OCI-LY7 (cell line): ENCODE measurements at regions not wholly inside any gene's neighbourhood (a gene's known extent, or its start where the extent isn't known, plus 50 kb on each side); places are given as distances from the start of the nearest gene placed in this dataset.

Source experiments
- BruUV-seq: library from RNA; stranded (reverse); fragments of 400-500 nt; replicated peaks from 2 replicates; lab custom pipeline; 2021; lab: Mats Ljungman, UMichigan
- CTCF ChIA-PET: fragments of 300-600 bp; sonication (Branson Sonifier 250); formaldehyde crosslinking; loops from one replicate; lab custom pipeline; 2022; ENCODE audit warnings: antibody characterized with exemption; ENCODE audit not compliant: unreplicated experiment; lab: Charles Lee
- POLR2A ChIA-PET: fragments of 300-600 bp; sonication (Branson Sonifier 250); formaldehyde crosslinking; loops from one replicate; lab custom pipeline; 2022; ENCODE audit warnings: antibody characterized with exemption; lab: Charles Lee
- DNase-seq: peaks from one replicate; pipeline ENCODE4 v3.0.0-alpha.2; 2015; ENCODE audit warnings: low spot score
- H2AFZ ChIP-seq: fragments of 200-600 bp; sonication (generic), shearing (Covaris generic); 2 replicates; pipeline ENCODE4 v1.6.1; 2014; ENCODE audit warnings: mild to moderate bottlenecking, antibody characterized with exemption, low read length, moderate library complexity
- H3K27ac ChIP-seq: fragments of 200-600 bp; sonication (generic); 2 replicates; pipeline ENCODE4 v1.5.1; 2014; ENCODE audit warnings: mixed run types, low read depth, mild to moderate bottlenecking, moderate library complexity, low read length, inconsistent platforms; ENCODE audit not compliant: poor library complexity, severe bottlenecking
- H3K36me3 ChIP-seq: fragments of 200-600 bp; sonication (generic); 2 replicates; pipeline ENCODE4 v1.6.1; 2014; ENCODE audit warnings: mild to moderate bottlenecking, antibody characterized with exemption, low read length, moderate library complexity, mixed read lengths; ENCODE audit not compliant: insufficient read depth
- H3K4me1 ChIP-seq: fragments of 200-600 bp; sonication (generic); 2 replicates; pipeline ENCODE4 v1.5.1; 2014; ENCODE audit warnings: mild to moderate bottlenecking, low read length; ENCODE audit not compliant: insufficient read depth, poor library complexity, severe bottlenecking
- H3K4me2 ChIP-seq: fragments of 200-600 bp; sonication (generic); 2 replicates; pipeline ENCODE4 v1.6.1; 2014; ENCODE audit warnings: mild to moderate bottlenecking, low read length
- H3K4me3 ChIP-seq: fragments of 200-600 bp; sonication (generic); 2 replicates; pipeline ENCODE4 v1.5.1; 2014; ENCODE audit warnings: mild to moderate bottlenecking, low read depth, low read length; ENCODE audit not compliant: poor library complexity, severe bottlenecking
- H3K79me2 ChIP-seq: fragments of 200-600 bp; sonication (generic); 2 replicates; pipeline ENCODE4 v1.6.1; 2016; ENCODE audit warnings: low read depth, mild to moderate bottlenecking, low read length, moderate library complexity, mixed read lengths; ENCODE audit not compliant: insufficient read depth
- H3K9me2 ChIP-seq: fragments of 200-600 bp; sonication (generic); 2 replicates; pipeline ENCODE4 v1.6.1; 2016; ENCODE audit warnings: mild to moderate bottlenecking, low read length, mixed read lengths; ENCODE audit not compliant: insufficient read depth
- H3K9me3 ChIP-seq: fragments of 200-600 bp; sonication (generic); 2 replicates; pipeline ENCODE4 v1.6.1; 2014; ENCODE audit warnings: mild to moderate bottlenecking, mixed run types, low read length, mixed read lengths
- H4K20me1 ChIP-seq: fragments of 200-600 bp; sonication (generic); 2 replicates; pipeline ENCODE4 v1.6.1; 2014; ENCODE audit warnings: mild to moderate bottlenecking, antibody characterized with exemption, low read length, moderate library complexity, mixed read lengths; ENCODE audit not compliant: insufficient read depth
- CTCF ChIP-seq: fragments of 200-600 bp; sonication (generic); conservative IDR thresholded peaks from 2 replicates; pipeline ENCODE4 v1.5.1; 2014; ENCODE audit warnings: mild to moderate bottlenecking, antibody characterized with exemption, low read length, moderate library complexity, mixed read lengths
- EZH2phosphoT487 ChIP-seq: fragments of 200-600 bp; sonication (generic); IDR thresholded peaks from 2 replicates; pipeline ENCODE4 v1.6.1; 2018; ENCODE audit warnings: low read depth, borderline replicate concordance, mild to moderate bottlenecking, mixed run types, antibody characterized with exemption, low read length, moderate library complexity, mixed read lengths
- intact Hi-C: fragments of 100-400 bp; cut with micrococcal nuclease; formaldehyde crosslinking; loops from one replicate; pipeline ENCODE4 v1.10.0; 2022; ENCODE audit not compliant: unreplicated experiment

- no TSS peak for BruUV-seq
- no peaks in the 10 kb centered on the region for H4K20me1 ChIP-seq
- H3K79me2 ChIP-seq: no peaks in the 10 kb centered on the region
- TF ChIP-seq CTCF (no peak), EZH2phosphoT487 (no peak)
- H2AFZ ChIP-seq: no peak overlapping the region
- POLR2A ChIA-PET: interaction anchor here (0.7 kb wide), 1 partner anchor 40 kb away, joined by 3 read pairs; no protein-coding TSS in a partner anchor
- no peaks in the 10 kb centered on the region for H3K4me1 ChIP-seq
- no peaks in the 10 kb centered on the region for H3K36me3 ChIP-seq
- H3K9me3 ChIP-seq: no peaks in the 10 kb centered on the region
- no peaks in the 10 kb centered on the region for H3K9me2 ChIP-seq
- no peak overlapping the region for H3K4me2 ChIP-seq
- H3K27ac ChIP-seq: no peak overlapping the region
- intact Hi-C loops: no loop called here
- DNase-seq: no peak
- H3K4me3 ChIP-seq: no peak overlapping the region
- CTCF ChIA-PET: no interaction called here
Observed at GRCh38 chr7:83290211-83290610, 127.5 kb upstream of the PCLO start.

- BruUV-seq: no TSS peak
- CTCF ChIA-PET: no interaction called here
Observed at GRCh38 chr7:83289419-83289993, 126.8 kb upstream of the PCLO start.

More at GRCh38 chr7:83289419-83289993, 126.8 kb upstream of the PCLO start:
- no peak overlapping the region for H3K4me3 ChIP-seq
- no peaks in the 10 kb centered on the region for H3K4me1 ChIP-seq
- no peak overlapping the region for H3K27ac ChIP-seq
- POLR2A ChIA-PET: interaction anchor here (0.7 kb wide), 1 partner anchor 40 kb away, joined by 3 read pairs; no protein-coding TSS in a partner anchor
- intact Hi-C loops: no loop called here
- H3K4me2 ChIP-seq: no peak overlapping the region
- no peaks in the 10 kb centered on the region for H3K9me3 ChIP-seq
- TF ChIP-seq CTCF (no peak), EZH2phosphoT487 (no peak)
- no peak overlapping the region for H2AFZ ChIP-seq
- no peaks in the 10 kb centered on the region for H3K9me2 ChIP-seq
- no peak for DNase-seq
- no peaks in the 10 kb centered on the region for H3K36me3 ChIP-seq
- H4K20me1 ChIP-seq: no peaks in the 10 kb centered on the region
- H3K79me2 ChIP-seq: no peaks in the 10 kb centered on the region
